Parathyroid adenoma (tissue), 2 donors: ENCODE measurements at regions not wholly inside any gene's neighbourhood (a gene's known extent, or its start where the extent isn't known, plus 50 kb on each side); places are given as distances from the start of the nearest gene placed in this dataset.

ENCODE experiments used
- H2AFZ ChIP-seq: fragments of 300-600 bp; sonication (generic); one replicate; pipeline ENCODE4 v1.7.0; 2017; ENCODE audit warnings: antibody characterized with exemption, mild to moderate bottlenecking
- H3K27ac ChIP-seq: fragments of 300-600 bp; sonication (generic); one replicate; pipeline ENCODE4 v1.7.0; 2017
- H3K27me3 ChIP-seq: fragments of 300-600 bp; sonication (generic); one replicate; pipeline ENCODE4 v1.7.0; 2017; ENCODE audit warnings: low read length; ENCODE audit not compliant: control insufficient read depth, insufficient read depth
- H3K36me3 ChIP-seq: fragments of 300-600 bp; sonication (generic); one replicate; pipeline ENCODE4 v1.7.0; 2017; ENCODE audit warnings: low read length; ENCODE audit not compliant: control insufficient read depth, insufficient read depth
- H3K4me1 ChIP-seq: fragments of 300-600 bp; sonication (generic); one replicate; pipeline ENCODE4 v1.7.0; 2017; ENCODE audit warnings: control low read depth
- H3K4me2 ChIP-seq: fragments of 300-600 bp; sonication (generic); one replicate; pipeline ENCODE4 v1.7.0; 2017; ENCODE audit warnings: low read length
- H3K4me3 ChIP-seq: fragments of 300-600 bp; sonication (generic); one replicate; pipeline ENCODE4 v1.7.0; 2017; ENCODE audit warnings: low read depth, low read length
- H3K79me2 ChIP-seq: fragments of 300-600 bp; sonication (generic); one replicate; pipeline ENCODE4 v1.7.0; 2017; ENCODE audit warnings: control low read depth
- H3K9ac ChIP-seq: fragments of 300-600 bp; sonication (generic); one replicate; pipeline ENCODE4 v1.7.0; 2017; ENCODE audit warnings: mild to moderate bottlenecking
- H3K9me3 ChIP-seq: fragments of 300-600 bp; sonication (generic); one replicate; pipeline ENCODE4 v1.7.0; 2017; ENCODE audit warnings: low read length; ENCODE audit not compliant: control insufficient read depth
- CTCF ChIP-seq: fragments of 300-600 bp; sonication (generic); IDR thresholded peaks from one replicate; pipeline ENCODE4 v1.7.0; 2017; ENCODE audit warnings: antibody characterized with exemption, mild to moderate bottlenecking
- donor health status: primary hyperparathyroidism.

- Histone ChIP-seq H3K36me3 (no peaks in the 10 kb centered on the region), H3K9ac (no peak overlapping the region), H3K27ac (no peak overlapping the region), H3K79me2 (no peaks in the 10 kb centered on the region), H3K4me3 (no peak overlapping the region), H3K9me3 (no peaks in the 10 kb centered on the region), H3K4me2 (no peak overlapping the region), H3K4me1 (peaks cover 7% of the 10 kb centered on the region), H3K27me3 (no peaks in the 10 kb centered on the region), H2AFZ (no peak overlapping the region)
- TF ChIP-seq CTCF = no peak
Measured at GRCh38 chr4:152101556-152102435, 341.0 kb upstream of the GATB start.

DNA sequence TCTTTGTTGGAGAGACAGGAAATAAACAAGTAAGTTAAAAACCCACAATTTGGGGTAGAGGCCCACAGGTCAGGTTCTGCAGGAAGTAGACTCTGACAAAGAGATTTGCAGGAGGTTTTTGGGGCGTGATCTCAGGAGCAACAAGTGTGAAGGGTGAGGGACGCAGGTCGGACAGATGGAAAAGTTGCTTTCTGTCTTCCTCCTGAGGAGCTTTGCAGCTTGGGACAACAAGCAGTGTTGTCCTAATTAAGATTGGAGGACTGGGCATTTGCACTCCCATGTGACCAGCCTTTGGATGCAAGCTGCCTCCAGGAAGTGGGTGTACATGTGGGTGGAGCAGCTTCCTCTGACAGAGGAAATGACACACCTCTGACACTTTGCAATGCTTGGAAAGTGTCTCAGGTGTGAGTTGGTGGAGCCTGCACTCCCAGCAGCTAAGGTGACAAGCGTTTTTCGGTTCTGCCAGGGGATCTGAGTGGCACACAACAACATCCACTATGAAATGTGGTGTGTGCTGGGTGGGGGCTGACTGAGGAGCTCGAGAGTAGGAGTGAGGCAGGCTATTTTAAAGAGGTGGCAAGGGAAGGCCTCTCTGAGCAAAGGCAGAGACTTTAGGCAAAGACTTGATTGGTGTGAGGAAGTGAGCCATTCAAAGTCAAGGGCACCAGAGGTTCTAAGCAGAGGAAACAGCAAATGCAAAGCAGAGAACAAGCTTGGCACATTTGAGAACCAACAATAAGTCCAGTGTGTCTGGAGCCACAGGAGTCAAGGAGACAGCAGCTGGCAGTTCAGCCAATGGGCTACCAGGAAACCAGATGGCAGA is 339.8 kb upstream of the GATB start:
- Histone ChIP-seq H3K9ac (no peak overlapping the region), H3K27me3 (no peaks in the 10 kb centered on the region), H3K27ac (no peak overlapping the region), H3K4me1 (no peaks in the 10 kb centered on the region), H3K4me2 (no peak overlapping the region), H2AFZ (no peak overlapping the region), H3K36me3 (no peaks in the 10 kb centered on the region), H3K9me3 (no peaks in the 10 kb centered on the region), H3K79me2 (no peaks in the 10 kb centered on the region), H3K4me3 (no peak overlapping the region)
- no peak for TF ChIP-seq CTCF

GRCh38 chr4:152099981-152100378 is 339.2 kb upstream of the GATB start:
- H2AFZ ChIP-seq = no peak overlapping the region
- no peaks in the 10 kb centered on the region for H3K36me3 ChIP-seq
- H3K9ac ChIP-seq = no peak overlapping the region
- no peaks in the 10 kb centered on the region for H3K4me1 ChIP-seq
- no peak overlapping the region for H3K27ac ChIP-seq
- H3K4me3 ChIP-seq = no peak overlapping the region
- no peaks in the 10 kb centered on the region for H3K9me3 ChIP-seq
- no peak overlapping the region for H3K4me2 ChIP-seq
- H3K79me2 ChIP-seq = no peaks in the 10 kb centered on the region
- H3K27me3 ChIP-seq = no peaks in the 10 kb centered on the region
- no peak for TF ChIP-seq CTCF

DNA sequence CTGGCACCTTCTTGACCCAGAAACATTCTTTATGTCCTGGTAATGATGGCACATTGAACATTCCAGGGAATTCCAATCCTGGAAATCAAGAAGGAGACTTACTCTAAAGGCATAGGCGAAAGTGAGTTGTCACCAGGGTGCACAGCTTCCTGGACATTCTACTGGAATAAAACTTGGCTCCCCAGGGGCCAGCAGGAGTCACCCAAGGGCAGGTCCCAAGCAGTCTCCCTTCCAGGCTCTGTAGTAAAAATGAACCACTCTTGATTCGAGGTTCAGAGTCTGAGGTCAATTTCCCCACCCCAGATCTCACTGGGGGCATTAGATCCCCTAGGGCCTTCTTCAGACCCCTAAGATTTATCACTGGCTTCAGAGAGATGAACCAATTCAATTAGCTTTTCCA is 338.7 kb upstream of the GATB start:
- no peaks in the 10 kb centered on the region for H3K79me2 ChIP-seq
- no peak overlapping the region for H3K4me2 ChIP-seq
- no peaks in the 10 kb centered on the region for H3K4me1 ChIP-seq
- H3K9ac ChIP-seq = no peak overlapping the region
- TF ChIP-seq CTCF = no peak
- H3K27me3 ChIP-seq = no peaks in the 10 kb centered on the region
- no peak overlapping the region for H3K27ac ChIP-seq
- H3K4me3 ChIP-seq = no peak overlapping the region
- H3K9me3 ChIP-seq = no peaks in the 10 kb centered on the region
- no peaks in the 10 kb centered on the region for H3K36me3 ChIP-seq
- H2AFZ ChIP-seq = no peak overlapping the region
